ENCODE measurements at regions not wholly inside any gene's neighbourhood (a gene's known extent, or its start where the extent isn't known, plus 50 kb on each side); places are given as distances from the start of the nearest gene placed in this dataset.

GRCh38 chr13:111993691-111994090 is 73.3 kb upstream of the SOX1 start:
- H3K27me3 ChIP-seq (ENCODE audit: insufficient read depth, low read length), result peaks cover 51% of the 10 kb centered on the region
- 86% methylated on average over 3 of the region's 3 CpGs for WGBS
- H3K4me1 ChIP-seq (ENCODE audit: insufficient read depth, low read length), result no peaks in the 10 kb centered on the region

GRCh38 chr13:111994578-111994977 is 72.4 kb upstream of the SOX1 start:
- 93% methylated on average over 11 of the region's 11 CpGs for WGBS
- Histone ChIP-seq H3K9me3 (ENCODE audit: insufficient read depth, low read depth, low read length) (peaks cover 30% of the 10 kb centered on the region), H3K27me3 (ENCODE audit: insufficient read depth, low read length) (peaks cover 60% of the 10 kb centered on the region)

More at GRCh38 chr13:111993691-111994090, 73.3 kb upstream of the SOX1 start:
- Histone ChIP-seq H3K9me3 (ENCODE audit: insufficient read depth, low read depth, low read length) (peaks cover 33% of the 10 kb centered on the region), H3K36me3 (ENCODE audit: insufficient read depth, low read length) (no peaks in the 10 kb centered on the region), H3K4me3 (ENCODE audit: low read length) (no peak overlapping the region), H3K9ac (ENCODE audit: low read depth, low read length) (no peak overlapping the region), H3K27ac (ENCODE audit: low read depth, low read length) (no peak overlapping the region)

GRCh38 chr13:111999352-111999751 is 67.6 kb upstream of the SOX1 start:
- H3K4me1 ChIP-seq (ENCODE audit: insufficient read depth, low read length), result no peaks in the 10 kb centered on the region
- peaks cover 95% of the 10 kb centered on the region for H3K27me3 ChIP-seq (ENCODE audit: insufficient read depth, low read length)
- no peak overlapping the region for H3K4me3 ChIP-seq (ENCODE audit: low read length)
- H3K9ac ChIP-seq (ENCODE audit: low read depth, low read length), result no peak overlapping the region
- 77% methylated on average over 5 of the region's 5 CpGs for WGBS
- H3K27ac ChIP-seq (ENCODE audit: low read depth, low read length), result no peak overlapping the region
- no peaks in the 10 kb centered on the region for H3K36me3 ChIP-seq (ENCODE audit: insufficient read depth, low read length)
- H3K9me3 ChIP-seq (ENCODE audit: insufficient read depth, low read depth, low read length), result no peaks in the 10 kb centered on the region

More at GRCh38 chr13:111994578-111994977, 72.4 kb upstream of the SOX1 start:
- Histone ChIP-seq H3K9ac (ENCODE audit: low read depth, low read length) (no peak overlapping the region), H3K36me3 (ENCODE audit: insufficient read depth, low read length) (no peaks in the 10 kb centered on the region), H3K4me1 (ENCODE audit: insufficient read depth, low read length) (no peaks in the 10 kb centered on the region), H3K27ac (ENCODE audit: low read depth, low read length) (no peak overlapping the region), H3K4me3 (ENCODE audit: low read length) (no peak overlapping the region)

GRCh38 chr13:112000888-112001287 is 66.1 kb upstream of the SOX1 start:
- WGBS, result 100% methylated on average over 4 of the region's 4 CpGs
- H3K9ac ChIP-seq (ENCODE audit: low read depth, low read length), result no peak overlapping the region
- H3K4me1 ChIP-seq (ENCODE audit: insufficient read depth, low read length), result no peaks in the 10 kb centered on the region
- H3K4me3 ChIP-seq (ENCODE audit: low read length), result no peak overlapping the region
- H3K27me3 ChIP-seq (ENCODE audit: insufficient read depth, low read length), result peaks cover 83% of the 10 kb centered on the region
- H3K36me3 ChIP-seq (ENCODE audit: insufficient read depth, low read length), result no peaks in the 10 kb centered on the region
- peaks cover 3% of the 10 kb centered on the region; the same call in 1 of the 2 replicates for H3K9me3 ChIP-seq (ENCODE audit: insufficient read depth, low read depth, low read length)
- no peak overlapping the region for H3K27ac ChIP-seq (ENCODE audit: low read depth, low read length)

- WGBS, result 86% methylated on average over 5 of the region's 5 CpGs
- H3K4me3 ChIP-seq (ENCODE audit: low read length), result no peak overlapping the region
Observed at GRCh38 chr13:112001571-112001970, 65.4 kb upstream of the SOX1 start.

GRCh38 chr13:112003396-112003795 is 63.6 kb upstream of the SOX1 start:
- no peak overlapping the region for H3K9ac ChIP-seq (ENCODE audit: low read depth, low read length)
- 97% methylated on average over 4 of the region's 4 CpGs for WGBS
- no peak overlapping the region for H3K27ac ChIP-seq (ENCODE audit: low read depth, low read length)
- H3K4me1 ChIP-seq (ENCODE audit: insufficient read depth, low read length), result no peaks in the 10 kb centered on the region
- no peaks in the 10 kb centered on the region for H3K36me3 ChIP-seq (ENCODE audit: insufficient read depth, low read length)
- H3K27me3 ChIP-seq (ENCODE audit: insufficient read depth, low read length), result peaks cover 59% of the 10 kb centered on the region
- H3K9me3 ChIP-seq (ENCODE audit: insufficient read depth, low read depth, low read length), result peaks cover 8% of the 10 kb centered on the region; the same call in 1 of the 2 replicates
- no peak overlapping the region for H3K4me3 ChIP-seq (ENCODE audit: low read length)

More at GRCh38 chr13:112001571-112001970, 65.4 kb upstream of the SOX1 start:
- no peaks in the 10 kb centered on the region for H3K36me3 ChIP-seq (ENCODE audit: insufficient read depth, low read length)
- no peak overlapping the region for H3K9ac ChIP-seq (ENCODE audit: low read depth, low read length)
- peaks cover 8% of the 10 kb centered on the region; the same call in 1 of the 2 replicates for H3K9me3 ChIP-seq (ENCODE audit: insufficient read depth, low read depth, low read length)
- peaks cover 77% of the 10 kb centered on the region for H3K27me3 ChIP-seq (ENCODE audit: insufficient read depth, low read length)
- H3K27ac ChIP-seq (ENCODE audit: low read depth, low read length), result no peak overlapping the region
- H3K4me1 ChIP-seq (ENCODE audit: insufficient read depth, low read length), result no peaks in the 10 kb centered on the region

GRCh38 chr13:112003941-112004340 is 63.0 kb upstream of the SOX1 start:
- H3K9ac ChIP-seq (ENCODE audit: low read depth, low read length), result no peak overlapping the region

GRCh38 chr13:112005925-112006324 is 61.0 kb upstream of the SOX1 start:
- Histone ChIP-seq H3K4me1 (ENCODE audit: insufficient read depth, low read length) (no peaks in the 10 kb centered on the region), H3K9me3 (ENCODE audit: insufficient read depth, low read depth, low read length) (peaks cover 8% of the 10 kb centered on the region; the same call in 1 of the 2 replicates)
- WGBS, result 100% methylated on average over 1 of the region's 3 CpGs

More at GRCh38 chr13:112003941-112004340, 63.0 kb upstream of the SOX1 start:
- Histone ChIP-seq H3K4me3 (ENCODE audit: low read length) (no peak overlapping the region), H3K9me3 (ENCODE audit: insufficient read depth, low read depth, low read length) (peaks cover 8% of the 10 kb centered on the region; the same call in 1 of the 2 replicates), H3K27ac (ENCODE audit: low read depth, low read length) (no peak overlapping the region), H3K27me3 (ENCODE audit: insufficient read depth, low read length) (peaks cover 54% of the 10 kb centered on the region), H3K4me1 (ENCODE audit: insufficient read depth, low read length) (no peaks in the 10 kb centered on the region), H3K36me3 (ENCODE audit: insufficient read depth, low read length) (no peaks in the 10 kb centered on the region)
- 90% methylated on average over 2 of the region's 3 CpGs for WGBS

GRCh38 chr13:112007191-112007590 is 59.8 kb upstream of the SOX1 start:
- no peak overlapping the region for H3K9ac ChIP-seq (ENCODE audit: low read depth, low read length)
- H3K27me3 ChIP-seq (ENCODE audit: insufficient read depth, low read length), result peaks cover 23% of the 10 kb centered on the region
- H3K36me3 ChIP-seq (ENCODE audit: insufficient read depth, low read length), result no peaks in the 10 kb centered on the region

More at GRCh38 chr13:112005925-112006324, 61.0 kb upstream of the SOX1 start:
- H3K4me3 ChIP-seq (ENCODE audit: low read length), result no peak overlapping the region
- H3K27ac ChIP-seq (ENCODE audit: low read depth, low read length), result no peak overlapping the region
- no peaks in the 10 kb centered on the region for H3K36me3 ChIP-seq (ENCODE audit: insufficient read depth, low read length)
- H3K9ac ChIP-seq (ENCODE audit: low read depth, low read length), result no peak overlapping the region
- H3K27me3 ChIP-seq (ENCODE audit: insufficient read depth, low read length), result peaks cover 34% of the 10 kb centered on the region

GRCh38 chr13:112010714-112011113 is 56.2 kb upstream of the SOX1 start:
- Histone ChIP-seq H3K4me1 (ENCODE audit: insufficient read depth, low read length) (no peaks in the 10 kb centered on the region), H3K9me3 (ENCODE audit: insufficient read depth, low read depth, low read length) (peaks cover 7% of the 10 kb centered on the region; the same call in 1 of the 2 replicates), H3K27ac (ENCODE audit: low read depth, low read length) (no peak overlapping the region), H3K4me3 (ENCODE audit: low read length) (no peak overlapping the region), H3K9ac (ENCODE audit: low read depth, low read length) (no peak overlapping the region), H3K36me3 (ENCODE audit: insufficient read depth, low read length) (no peaks in the 10 kb centered on the region), H3K27me3 (ENCODE audit: insufficient read depth, low read length) (no peaks in the 10 kb centered on the region; the same call in 1 of the 2 replicates)
- WGBS, result 86% methylated on average over 9 of the region's 9 CpGs

More at GRCh38 chr13:112007191-112007590, 59.8 kb upstream of the SOX1 start:
- H3K4me3 ChIP-seq (ENCODE audit: low read length), result no peak overlapping the region
- WGBS, result 93% methylated on average over 9 of the region's 9 CpGs
- peaks cover 8% of the 10 kb centered on the region; the same call in 1 of the 2 replicates for H3K9me3 ChIP-seq (ENCODE audit: insufficient read depth, low read depth, low read length)
- H3K27ac ChIP-seq (ENCODE audit: low read depth, low read length), result no peak overlapping the region
- no peaks in the 10 kb centered on the region for H3K4me1 ChIP-seq (ENCODE audit: insufficient read depth, low read length)

GRCh38 chr13:112012016-112012704 is 54.8 kb upstream of the SOX1 start:
- Histone ChIP-seq H3K4me1 (ENCODE audit: insufficient read depth, low read length) (no peaks in the 10 kb centered on the region), H3K27me3 (ENCODE audit: insufficient read depth, low read length) (no peaks in the 10 kb centered on the region; the same call in 1 of the 2 replicates), H3K9me3 (ENCODE audit: insufficient read depth, low read depth, low read length) (no peaks in the 10 kb centered on the region), H3K4me3 (ENCODE audit: low read length) (no peak overlapping the region), H3K9ac (ENCODE audit: low read depth, low read length) (no peak overlapping the region), H3K36me3 (ENCODE audit: insufficient read depth, low read length) (no peaks in the 10 kb centered on the region), H3K27ac (ENCODE audit: low read depth, low read length) (no peak overlapping the region)
- WGBS, result 80% methylated on average over 27 of the region's 27 CpGs

Data from HUES64 (cell line).